HG02588 (cell line): ENCODE measurements at regions not wholly inside any gene's neighbourhood (a gene's known extent, or its start where the extent isn't known, plus 50 kb on each side); places are given as distances from the start of the nearest gene placed in this dataset.
"Not testable (repeated sequence)": the region's sequence is repeated elsewhere in the genome, so short reads cannot be mapped to it uniquely, and the experiment has no call there.

Experiments used
- ATAC-seq: cut with Tn5 transposase; IDR thresholded peaks from one replicate; pipeline ENCODE4 v1.9.1; 2021; ENCODE audit warnings: mild to moderate bottlenecking, moderate library complexity; ENCODE audit not compliant: unreplicated experiment

- ATAC-seq, result no peak
These were observed 477.6 kb downstream of the XYLT1 start for GRCh38 chr16:16992975-16993765.

GRCh38 chr16:16994831-16995230 is 475.9 kb downstream of the XYLT1 start:
- ATAC-seq, result no peak

GRCh38 chr16:16996827-16997226 is 473.9 kb downstream of the XYLT1 start:
- no peak for ATAC-seq

DNA sequence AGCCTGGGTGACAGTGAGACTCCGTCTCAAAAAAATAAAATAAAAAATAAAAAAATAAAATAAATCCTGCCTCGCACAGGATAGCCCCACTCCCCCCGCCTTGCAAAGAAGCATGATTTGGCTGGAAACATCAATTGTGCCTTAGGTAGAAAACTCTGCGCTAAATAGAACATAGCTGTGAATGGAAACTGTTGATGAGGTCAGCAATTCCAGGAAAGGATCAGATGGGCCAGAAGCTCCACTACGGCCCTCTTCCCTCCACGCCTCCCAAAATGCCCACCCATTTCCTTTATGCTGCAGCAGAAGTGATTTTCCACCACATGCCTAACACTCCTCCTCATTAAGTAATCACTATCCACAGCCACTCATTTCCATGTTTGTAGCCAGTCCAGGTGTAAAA is 473.4 kb downstream of the XYLT1 start:
- ATAC-seq, result no peak

DNA sequence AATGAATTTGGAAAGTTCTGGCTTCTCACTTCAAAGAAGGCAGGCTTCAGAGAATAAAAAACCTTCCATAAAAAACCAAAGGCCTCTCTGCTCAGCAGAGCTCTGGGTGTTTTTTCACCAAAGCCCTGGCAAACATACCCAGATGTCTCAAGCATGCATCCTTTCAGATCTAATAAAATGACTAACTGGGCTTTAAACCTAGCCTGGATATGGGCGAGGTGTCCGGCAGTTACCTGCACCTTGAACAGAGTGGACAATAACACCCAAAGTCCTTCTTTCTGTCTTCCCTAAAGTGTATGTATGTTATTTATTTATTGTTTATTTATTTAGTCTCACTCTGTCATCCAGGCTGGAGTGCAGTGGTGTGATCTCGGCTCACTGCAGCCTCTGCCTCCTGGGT is 469.3 kb downstream of the XYLT1 start:
- ATAC-seq, result no peak

DNA sequence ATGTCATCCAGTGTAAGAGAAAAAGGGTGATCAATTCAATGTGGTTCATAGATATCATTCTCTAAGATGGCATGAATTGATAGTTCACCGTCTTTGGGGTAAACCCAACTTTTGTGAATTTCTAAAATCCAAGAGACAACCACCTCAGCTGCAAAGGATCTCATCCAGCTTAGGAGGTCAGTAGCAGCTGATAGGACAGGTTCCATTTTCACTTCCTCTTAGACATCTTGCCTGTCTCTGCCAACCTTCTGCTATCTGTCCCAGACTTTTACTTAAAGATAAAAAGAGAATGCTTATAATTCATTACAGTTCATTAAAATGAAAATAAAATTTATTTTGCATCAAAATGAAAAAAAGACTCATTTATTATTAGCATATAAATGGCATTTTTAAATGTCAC is 468.2 kb downstream of the XYLT1 start:
- no peak for ATAC-seq

- ATAC-seq, result not testable (repeated sequence)
These were observed 464.8 kb downstream of the XYLT1 start for GRCh38 chr16:17005963-17006362.

- ATAC-seq, result no peak
These were observed 459.0 kb downstream of the XYLT1 start for GRCh38 chr16:17011712-17012111.

- ATAC-seq, result no peak
These were observed 457.7 kb downstream of the XYLT1 start for GRCh38 chr16:17013038-17013437.

GRCh38 chr16:17014484-17015121 is 456.2 kb downstream of the XYLT1 start:
- no peak for ATAC-seq

- no peak for ATAC-seq
These were observed 455.1 kb downstream of the XYLT1 start for GRCh38 chr16:17015702-17016101.

DNA sequence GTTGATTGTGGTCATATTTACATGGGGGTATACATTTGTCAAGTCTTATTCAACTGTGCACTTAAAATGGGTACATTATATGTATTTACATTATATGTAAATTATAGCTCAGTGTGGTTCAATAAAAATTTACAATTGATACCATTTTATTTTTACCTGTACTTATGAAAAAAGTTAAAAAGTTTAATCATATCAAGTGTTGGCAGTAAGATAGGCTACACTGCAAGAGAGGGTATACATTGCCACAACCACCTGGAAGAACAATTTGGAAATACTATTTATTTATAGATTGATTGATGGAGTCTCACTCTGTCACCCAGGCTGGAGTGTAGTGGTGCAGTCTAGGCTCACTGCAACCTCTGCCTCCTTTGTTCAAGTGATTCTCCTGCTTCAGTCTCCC is 453.3 kb downstream of the XYLT1 start:
- no peak for ATAC-seq

GRCh38 chr16:17018585-17018939 is 452.2 kb downstream of the XYLT1 start:
- no peak for ATAC-seq

DNA sequence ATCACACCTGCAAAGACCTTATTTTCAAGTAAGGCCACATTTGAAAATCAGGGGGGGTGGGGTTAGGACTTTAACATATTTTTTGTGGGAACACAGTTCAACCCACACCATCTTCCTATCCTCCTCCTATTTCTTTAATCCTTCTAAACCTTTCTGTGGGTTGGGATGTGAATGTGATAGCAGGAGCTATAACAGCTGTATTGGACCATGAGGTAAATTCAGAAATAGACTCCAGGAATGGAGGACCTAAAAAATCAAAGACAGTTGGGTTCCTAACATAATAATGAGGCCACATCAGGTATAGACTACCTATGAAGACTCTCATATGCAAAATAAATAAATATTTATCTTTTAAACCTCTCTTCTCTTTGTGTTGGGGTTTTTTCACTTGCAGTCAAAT is 451.4 kb downstream of the XYLT1 start:
- no peak for ATAC-seq

GRCh38 chr16:17023606-17024005 is 447.2 kb downstream of the XYLT1 start:
- no peak for ATAC-seq

DNA sequence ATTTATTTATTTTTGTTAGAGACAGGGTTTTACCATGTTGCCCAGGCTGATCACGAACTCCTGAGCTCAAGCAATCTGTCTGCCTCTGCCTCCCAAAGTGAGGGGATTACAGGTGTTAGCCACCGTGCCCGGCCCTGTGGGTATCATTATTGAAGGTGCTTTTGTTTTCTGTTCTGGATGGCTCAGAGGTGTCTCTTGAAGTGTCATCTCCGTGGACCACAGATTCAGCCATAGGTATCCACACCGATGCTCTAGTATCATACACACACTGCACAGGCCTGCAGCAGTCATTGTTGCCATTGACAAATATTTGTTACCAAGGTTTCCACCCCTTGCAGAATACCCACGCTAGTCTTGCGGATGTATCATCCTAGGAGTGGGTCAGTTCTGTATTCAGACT is 446.2 kb downstream of the XYLT1 start:
- ATAC-seq, result no peak

DNA sequence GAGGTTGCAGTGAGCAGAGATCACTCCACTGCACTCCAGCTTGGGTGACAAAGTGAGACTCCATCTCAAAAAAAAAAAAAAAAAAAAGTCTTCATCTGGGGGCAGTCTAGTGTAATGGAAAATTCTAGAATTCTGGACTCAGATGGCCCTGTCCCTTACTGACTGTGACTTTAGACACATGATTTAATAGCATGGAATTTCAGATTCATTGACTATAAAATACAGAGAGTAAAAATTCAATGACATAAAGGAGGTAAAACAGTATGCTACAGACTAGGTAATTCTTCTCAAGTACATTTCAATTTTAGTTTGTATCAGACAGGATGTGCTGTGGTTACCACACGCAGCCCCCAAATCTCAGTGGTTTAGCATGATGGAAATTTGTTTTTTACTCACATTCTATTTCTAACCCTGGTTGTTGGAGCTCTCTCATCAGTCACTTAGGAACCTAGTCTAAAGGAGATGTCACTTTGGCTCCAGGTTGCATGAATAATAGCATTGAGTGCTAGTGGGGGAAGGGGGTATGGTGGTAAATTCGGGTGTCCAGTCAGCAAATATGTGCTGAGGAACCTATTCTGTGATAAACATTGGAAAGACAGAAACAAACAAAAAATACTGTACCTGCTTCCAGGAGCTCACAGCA is 444.0 kb downstream of the XYLT1 start:
- peak; percentile 76 for ATAC-seq

- ATAC-seq, result no peak
These were observed 443.2 kb downstream of the XYLT1 start for GRCh38 chr16:17027488-17028129.

- ATAC-seq, result no peak
These were observed 441.0 kb downstream of the XYLT1 start for GRCh38 chr16:17029602-17030350.

DNA sequence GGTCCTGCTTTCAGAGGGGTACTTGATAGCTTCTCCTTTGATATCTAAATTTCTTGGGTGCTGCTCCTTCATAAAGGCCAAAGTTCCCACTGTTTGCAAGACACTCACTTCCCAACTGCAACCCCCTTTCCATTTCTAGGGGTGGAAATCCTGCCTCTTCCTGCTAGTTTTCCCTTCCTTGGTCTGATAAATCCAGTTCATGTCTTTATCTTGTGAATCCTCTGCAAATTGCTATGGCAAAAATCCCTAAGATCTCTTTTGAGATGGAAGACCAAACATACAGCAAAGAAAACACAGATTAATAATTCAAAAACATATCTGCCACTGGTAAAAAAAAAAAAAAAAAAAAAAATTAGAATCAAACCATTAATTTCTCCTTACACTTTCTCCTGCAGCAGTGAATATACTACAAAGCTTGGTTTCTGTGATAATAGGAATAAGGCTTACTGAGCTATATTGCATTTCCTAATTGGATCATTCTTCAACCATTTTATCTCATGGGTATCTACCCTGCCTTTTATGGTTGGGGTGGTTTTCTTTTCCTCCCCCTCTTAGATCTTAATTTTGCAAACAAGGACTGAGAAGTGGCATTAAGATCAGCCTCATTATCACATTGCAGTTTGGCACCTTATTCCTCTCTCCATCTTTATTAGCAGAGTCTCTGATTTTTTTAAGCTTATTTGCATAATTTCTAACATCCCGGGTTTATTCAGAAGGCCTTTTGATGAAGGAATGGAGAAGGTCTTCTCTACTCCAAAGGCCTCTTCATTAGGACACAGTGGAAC is 439.1 kb downstream of the XYLT1 start:
- ATAC-seq, result no peak
